GM12878 (cell line): ENCODE measurements at regions not wholly inside any gene's neighbourhood (a gene's known extent, or its start where the extent isn't known, plus 50 kb on each side); places are given as distances from the start of the nearest gene placed in this dataset.

Experiments
- ATAC-seq: fragments of 200-7000 bp; cut with Tn5 transposase; 3 replicates; pipeline ENCODE4 v1.9.1; 2020; ENCODE audit warnings: mild to moderate bottlenecking, moderate library complexity
- BruUV-seq: library from RNA; stranded (reverse); fragments of 400-500 nt; replicated peaks from 2 replicates; lab custom pipeline; 2021; lab: Mats Ljungman, UMichigan
- CTCF ChIA-PET: fragments of 300-600 bp; sonication (Branson Sonifier 250); formaldehyde crosslinking; extraction: SDS; loops from one replicate; lab custom pipeline; 2021; ENCODE audit warnings: inconsistent platforms; lab: Yijun Ruan, JAX
- POLR2A ChIA-PET: fragments of 350-600 bp; formaldehyde crosslinking; extraction: SDS; loops from one replicate; lab custom pipeline; 2021; ENCODE audit warnings: inconsistent platforms; lab: Charles Lee
- RAD21 ChIA-PET: fragments of 300-600 bp; sonication (Branson Sonifier 250); formaldehyde crosslinking; loops from one replicate; lab custom pipeline; 2023; ENCODE audit warnings: antibody characterized with exemption; ENCODE audit not compliant: unreplicated experiment; lab: Charles Lee
- SMC1A ChIA-PET: fragments of 300-600 bp; sonication (Branson Sonifier 250); formaldehyde crosslinking; loops from one replicate; lab custom pipeline; 2023; ENCODE audit not compliant: unreplicated experiment, uncharacterized antibody; lab: Charles Lee
- DNase-seq: peaks from one replicate; pipeline ENCODE4 v3.0.0-alpha.2; 2011; ENCODE audit warnings: low read depth, low spot score
- FAIRE-seq: peaks from 3 replicates; lab custom pipeline; 2011; peaks lifted over from hg19 to GRCh38; lab: Jason Lieb, UNC
- H2AFZ ChIP-seq: 2 replicates; pipeline ENCODE4 v1.6.0; 2011; ENCODE audit warnings: low read depth, low read length, control low read depth; ENCODE audit not compliant: control insufficient read depth
- H3K27ac ChIP-seq: 2 replicates; pipeline ENCODE4 v1.5.1; 2011; ENCODE audit warnings: control low read depth; ENCODE audit not compliant: control insufficient read depth, insufficient read depth
- H3K27me3 ChIP-seq, 2 experiments: replicated peaks in 1 of 2; 2 replicates each; pipeline versions ENCODE4 v1.6.0 to v1.6.1; 2011; ENCODE audit warnings: low read length in 1 of 2; ENCODE audit not compliant: control insufficient read depth in 2 of 2, insufficient read depth in 2 of 2
- H3K36me3 ChIP-seq, 2 experiments: 2 replicates each; pipeline ENCODE4 v1.5.1; 2011; ENCODE audit warnings: low read length in 1 of 2; ENCODE audit not compliant: control insufficient read depth in 2 of 2, insufficient read depth in 2 of 2
- H3K4me1 ChIP-seq: 2 replicates; pipeline ENCODE4 v1.6.1; 2011; ENCODE audit warnings: mild to moderate bottlenecking, low read length, moderate library complexity, mixed read lengths; ENCODE audit not compliant: control insufficient read depth, insufficient read depth
- H3K4me2 ChIP-seq: 2 replicates; pipeline ENCODE4 v1.6.0; 2011; ENCODE audit warnings: control low read depth; ENCODE audit not compliant: control insufficient read depth, insufficient read depth
- H3K4me3 ChIP-seq: fragments of 200-600 bp; sonication (generic); 2 replicates; pipeline ENCODE4 v1.5.1; 2016
- H3K79me2 ChIP-seq: 2 replicates; pipeline ENCODE4 v1.6.0; 2011; ENCODE audit warnings: low read length; ENCODE audit not compliant: control insufficient read depth, insufficient read depth
- H3K9ac ChIP-seq: 2 replicates; pipeline ENCODE4 v1.8.0; 2011; ENCODE audit warnings: low read length, control low read depth, mixed read lengths; ENCODE audit not compliant: control insufficient read depth, insufficient read depth
- H3K9me3 ChIP-seq: replicated peaks from 3 replicates; pipeline ENCODE4 v1.5.1; 2011; ENCODE audit warnings: mild to moderate bottlenecking, low read length; ENCODE audit not compliant: control insufficient read depth, insufficient read depth
- H4K20me1 ChIP-seq: 2 replicates; pipeline ENCODE4 v1.6.0; 2011; ENCODE audit not compliant: control insufficient read depth, insufficient read depth
- EP300 ChIP-seq, 2 experiments: fragments of 150-350 bp in 1 of 2; IDR thresholded peaks; 2 replicates each; pipeline ENCODE4 v1.6.1; 2011 to 2012; ENCODE audit warnings: low read depth in 2 of 2, low read length in 2 of 2, borderline replicate concordance in 1 of 2, improper control_type of control experiment in 1 of 2, inconsistent platforms in 1 of 2; ENCODE audit not compliant: control insufficient read depth in 1 of 2
- WGBS: methylation state at CpG from one replicate; pipeline ENCODE4 v1.1.6; 2016; ENCODE audit warnings: low lambda C conversion rate; ENCODE audit not compliant: insufficient replicate concordance, insufficient coverage; ENCODE audit errors: missing lambda C conversion rate; 5-methylcytosine and 5-hydroxymethylcytosine counted together
- in situ Hi-C: fragments of 300-500 bp; cut with MboI; formaldehyde crosslinking; loops from 9 replicates; pipeline ENCODE4 v1.14.3; 2018; ENCODE audit warnings: mixed read lengths
- intact Hi-C: fragments of 100-400 bp; cut with micrococcal nuclease; formaldehyde crosslinking; loops from one replicate; pipeline ENCODE4 v1.14.2; 2022; ENCODE audit not compliant: unreplicated experiment
- TF ChIP-seq, protein P1 (sequence below): fragments of 450-650 bp; IDR thresholded peaks from 2 replicates; pipeline ENCODE4 v1.6.1; 2017; ENCODE audit warnings: mild to moderate bottlenecking, moderate library complexity

DNA sequence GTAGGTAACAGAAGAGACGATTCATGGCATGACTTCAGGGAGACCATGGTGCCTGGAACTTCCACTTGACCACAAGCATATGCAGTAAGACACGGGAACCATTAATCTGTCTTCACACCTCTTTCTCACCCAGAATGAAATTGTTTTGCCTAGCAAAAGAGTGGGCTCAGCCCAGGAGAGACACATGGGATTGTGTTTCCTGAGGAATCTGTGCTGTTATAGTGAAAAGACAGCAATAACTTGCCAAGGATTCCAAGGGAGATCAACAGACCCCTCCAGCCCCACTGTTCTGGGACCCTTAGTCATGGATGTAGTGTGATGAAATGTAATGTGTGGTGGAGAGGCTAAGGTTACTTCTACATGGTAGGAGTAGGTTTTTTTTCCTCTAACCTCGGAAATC is 192.5 kb upstream of the NPVF start:
- peaks cover 1 to 2% of the 10 kb centered on the region in 2 experiments; a peak in 1 of 4 replicates for H3K27me3 ChIP-seq
- RAD21 ChIA-PET: no interaction called here
- FAIRE-seq (no peak), DNase-seq (no peak), ATAC-seq (no peak)
- H3K27ac ChIP-seq: no peak overlapping the region
- intact Hi-C loops (no loop called here), in situ Hi-C loops (no loop called here)
- H3K36me3 ChIP-seq: no peaks in the 10 kb centered on the region
- TF ChIP-seq, protein P1, sequence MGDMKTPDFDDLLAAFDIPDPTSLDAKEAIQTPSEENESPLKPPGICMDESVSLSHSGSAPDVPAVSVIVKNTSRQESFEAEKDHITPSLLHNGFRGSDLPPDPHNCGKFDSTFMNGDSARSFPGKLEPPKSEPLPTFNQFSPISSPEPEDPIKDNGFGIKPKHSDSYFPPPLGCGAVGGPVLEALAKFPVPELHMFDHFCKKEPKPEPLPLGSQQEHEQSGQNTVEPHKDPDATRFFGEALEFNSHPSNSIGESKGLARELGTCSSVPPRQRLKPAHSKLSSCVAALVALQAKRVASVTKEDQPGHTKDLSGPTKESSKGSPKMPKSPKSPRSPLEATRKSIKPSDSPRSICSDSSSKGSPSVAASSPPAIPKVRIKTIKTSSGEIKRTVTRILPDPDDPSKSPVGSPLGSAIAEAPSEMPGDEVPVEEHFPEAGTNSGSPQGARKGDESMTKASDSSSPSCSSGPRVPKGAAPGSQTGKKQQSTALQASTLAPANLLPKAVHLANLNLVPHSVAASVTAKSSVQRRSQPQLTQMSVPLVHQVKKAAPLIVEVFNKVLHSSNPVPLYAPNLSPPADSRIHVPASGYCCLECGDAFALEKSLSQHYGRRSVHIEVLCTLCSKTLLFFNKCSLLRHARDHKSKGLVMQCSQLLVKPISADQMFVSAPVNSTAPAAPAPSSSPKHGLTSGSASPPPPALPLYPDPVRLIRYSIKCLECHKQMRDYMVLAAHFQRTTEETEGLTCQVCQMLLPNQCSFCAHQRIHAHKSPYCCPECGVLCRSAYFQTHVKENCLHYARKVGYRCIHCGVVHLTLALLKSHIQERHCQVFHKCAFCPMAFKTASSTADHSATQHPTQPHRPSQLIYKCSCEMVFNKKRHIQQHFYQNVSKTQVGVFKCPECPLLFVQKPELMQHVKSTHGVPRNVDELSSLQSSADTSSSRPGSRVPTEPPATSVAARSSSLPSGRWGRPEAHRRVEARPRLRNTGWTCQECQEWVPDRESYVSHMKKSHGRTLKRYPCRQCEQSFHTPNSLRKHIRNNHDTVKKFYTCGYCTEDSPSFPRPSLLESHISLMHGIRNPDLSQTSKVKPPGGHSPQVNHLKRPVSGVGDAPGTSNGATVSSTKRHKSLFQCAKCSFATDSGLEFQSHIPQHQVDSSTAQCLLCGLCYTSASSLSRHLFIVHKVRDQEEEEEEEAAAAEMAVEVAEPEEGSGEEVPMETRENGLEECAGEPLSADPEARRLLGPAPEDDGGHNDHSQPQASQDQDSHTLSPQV: no peak
- no peak for TF ChIP-seq EP300 (IDR thresholded peaks at IDR 0.05; ENCODE audit: borderline replicate concordance in 1 of 2, control insufficient read depth in 1 of 2, low read depth in 2 of 2, low read length in 2 of 2)
- H3K4me1 ChIP-seq: no peaks in the 10 kb centered on the region
- 20% methylated on average over 3 of the region's 3 CpGs for WGBS
- H3K9me3 ChIP-seq: no peaks in the 10 kb centered on the region
- POLR2A ChIA-PET: no interaction called here
- H4K20me1 ChIP-seq: no peaks in the 10 kb centered on the region
- SMC1A ChIA-PET: no interaction called here
- no peak overlapping the region for H3K4me3 ChIP-seq
- no peak overlapping the region for H3K9ac ChIP-seq
- no peak overlapping the region for H2AFZ ChIP-seq
- H3K4me2 ChIP-seq: no peak overlapping the region
- no peaks in the 10 kb centered on the region for H3K79me2 ChIP-seq
- BruUV-seq: no TSS peak
- CTCF ChIA-PET: no interaction called here
